Karpas-422 (cell line): ENCODE measurements at regions not wholly inside any gene's neighbourhood (a gene's known extent, or its start where the extent isn't known, plus 50 kb on each side); places are given as distances from the start of the nearest gene placed in this dataset.

Source experiments
- DNase-seq: peaks from one replicate; pipeline ENCODE4 v3.0.0-alpha.2; 2015
- H2AFZ ChIP-seq: fragments of 200-600 bp; sonication (generic); 2 replicates; pipeline ENCODE4 v1.6.1; 2014; ENCODE audit warnings: antibody characterized with exemption, low read length, mixed read lengths
- H3K27ac ChIP-seq: fragments of 200-600 bp; sonication (generic); 2 replicates; pipeline ENCODE4 v1.5.1; 2014; ENCODE audit warnings: mild to moderate bottlenecking, low read length, moderate library complexity
- H3K27me3 ChIP-seq: fragments of 200-600 bp; sonication (generic); 2 replicates; pipeline ENCODE4 v1.6.1; 2014; ENCODE audit warnings: low read length, mixed read lengths
- H3K36me3 ChIP-seq: fragments of 200-600 bp; sonication (generic); 2 replicates; pipeline ENCODE4 v1.6.1; 2014; ENCODE audit warnings: low read length, mixed read lengths; ENCODE audit not compliant: insufficient read depth
- H3K4me1 ChIP-seq: fragments of 200-600 bp; sonication (generic); 2 replicates; pipeline ENCODE4 v1.6.1; 2014; ENCODE audit warnings: mild to moderate bottlenecking, low read length, mixed read lengths
- H3K4me2 ChIP-seq: fragments of 200-600 bp; sonication (generic); 2 replicates; pipeline ENCODE4 v1.6.1; 2014; ENCODE audit warnings: low read length, low read depth, mild to moderate bottlenecking; ENCODE audit not compliant: poor library complexity, severe bottlenecking
- H3K4me3 ChIP-seq: fragments of 200-600 bp; sonication (generic); 2 replicates; pipeline ENCODE4 v1.5.1; 2014; ENCODE audit warnings: mild to moderate bottlenecking, antibody characterized with exemption, low read length, mixed read lengths
- H3K79me2 ChIP-seq: fragments of 200-600 bp; sonication (generic); 2 replicates; pipeline ENCODE4 v1.6.1; 2014; ENCODE audit warnings: mild to moderate bottlenecking, low read length, mixed read lengths
- H3K9ac ChIP-seq: fragments of 200-600 bp; sonication (generic); 2 replicates; pipeline ENCODE4 v1.6.0; 2014; ENCODE audit warnings: low read length
- H3K9me2 ChIP-seq: fragments of 200-600 bp; sonication (generic), shearing (Covaris generic); replicated peaks from 2 replicates; pipeline ENCODE4 v1.6.0; 2014; ENCODE audit warnings: mild to moderate bottlenecking, low read length, moderate library complexity; ENCODE audit not compliant: insufficient read depth
- H3K9me3 ChIP-seq: fragments of 300-700, 200-600 bp; sonication (generic); 2 replicates; pipeline ENCODE4 v1.6.1; 2014; ENCODE audit warnings: low read length, mixed read lengths
- H4K20me1 ChIP-seq: fragments of 200-600 bp; sonication (generic); 2 replicates; pipeline ENCODE4 v1.6.1; 2014; ENCODE audit warnings: mild to moderate bottlenecking, antibody characterized with exemption, low read length, low read depth; ENCODE audit not compliant: insufficient read depth

DNA sequence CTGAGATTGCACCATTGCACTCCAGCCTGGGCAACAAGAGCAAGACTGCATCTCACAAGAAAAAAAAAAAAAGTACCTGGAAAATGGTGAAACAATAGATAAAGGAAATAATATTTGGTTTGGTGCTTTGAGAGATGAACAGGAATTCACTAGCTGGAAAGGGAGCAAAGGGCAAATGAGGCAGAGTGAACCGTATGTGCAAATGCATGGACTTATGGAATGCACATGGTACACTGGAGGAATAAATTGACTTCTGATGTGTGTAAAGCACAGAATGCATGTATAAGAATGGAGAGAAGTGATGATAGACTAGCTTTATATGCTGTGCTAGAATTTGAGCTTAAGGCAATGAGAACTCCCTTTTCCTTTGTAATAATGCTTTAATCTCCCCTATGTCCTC, 413.3 kb downstream of the SPRY1 start:
- H3K27ac ChIP-seq = no peak overlapping the region
- H3K27me3 ChIP-seq = no peaks in the 10 kb centered on the region
- H3K4me2 ChIP-seq = no peak overlapping the region
- H2AFZ ChIP-seq = no peak overlapping the region
- H3K9me2 ChIP-seq = no peaks in the 10 kb centered on the region
- no peaks in the 10 kb centered on the region for H3K36me3 ChIP-seq
- no peak overlapping the region for H3K4me3 ChIP-seq
- H3K9me3 ChIP-seq = no peaks in the 10 kb centered on the region
- H4K20me1 ChIP-seq = no peaks in the 10 kb centered on the region
- H3K4me1 ChIP-seq = 0 out of 2 replicates have a peak, but pooled peaks cover 4% of the 10 kb centered on the region
- no peaks in the 10 kb centered on the region for H3K79me2 ChIP-seq
- H3K9ac ChIP-seq = no peak overlapping the region
- no peak for DNase-seq

DNA sequence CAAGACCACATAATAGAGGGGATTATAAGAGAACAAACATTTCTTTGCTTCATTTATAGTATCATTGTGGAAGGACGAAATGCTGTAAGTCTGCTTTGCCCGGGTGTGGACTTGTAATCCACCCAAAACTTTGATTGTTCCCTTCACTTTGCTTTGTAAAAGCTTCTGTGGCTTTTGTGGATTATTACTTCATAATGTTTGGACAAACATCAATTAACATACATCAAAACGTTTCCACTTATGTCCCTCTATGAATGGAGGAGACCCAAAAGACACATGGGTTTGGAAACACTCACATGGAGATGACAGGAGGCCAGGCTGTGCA, 415.4 kb downstream of the SPRY1 start:
- H3K27me3 ChIP-seq = no peaks in the 10 kb centered on the region
- H2AFZ ChIP-seq = no peak overlapping the region
- no peak for DNase-seq
- no peak overlapping the region for H3K27ac ChIP-seq
- H4K20me1 ChIP-seq = no peaks in the 10 kb centered on the region
- H3K9me2 ChIP-seq = no peaks in the 10 kb centered on the region
- 0 out of 2 replicates have a peak, but pooled peaks cover 8% of the 10 kb centered on the region for H3K4me1 ChIP-seq
- H3K9ac ChIP-seq = no peak overlapping the region
- H3K4me2 ChIP-seq = no peak overlapping the region
- H3K79me2 ChIP-seq = no peaks in the 10 kb centered on the region
- H3K4me3 ChIP-seq = no peak overlapping the region
- no peaks in the 10 kb centered on the region for H3K9me3 ChIP-seq
- no peaks in the 10 kb centered on the region for H3K36me3 ChIP-seq

DNA sequence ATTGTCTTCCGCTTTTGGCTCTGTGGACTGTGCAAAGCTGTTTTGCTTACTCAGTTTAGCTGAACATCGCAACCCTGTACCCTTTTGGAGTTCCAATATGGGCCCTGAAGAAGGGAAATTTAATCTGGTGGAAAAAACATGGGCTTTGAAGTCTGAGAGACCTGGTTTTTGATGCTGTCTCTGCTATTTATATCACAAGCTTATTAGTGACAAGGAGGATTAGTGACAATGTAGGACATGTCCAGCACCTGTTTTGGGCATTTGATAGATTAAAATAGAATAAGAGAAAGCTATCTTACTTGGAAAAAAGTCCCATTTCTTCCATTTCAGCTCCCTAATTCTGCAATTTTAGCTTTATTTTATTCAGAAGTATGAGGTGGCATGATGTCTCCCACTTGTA, 417.3 kb downstream of the SPRY1 start:
- no peaks in the 10 kb centered on the region for H3K27me3 ChIP-seq
- no peaks in the 10 kb centered on the region for H3K9me3 ChIP-seq
- no peaks in the 10 kb centered on the region for H3K9me2 ChIP-seq
- no peak overlapping the region for H3K9ac ChIP-seq
- 0 out of 2 replicates have a peak, but pooled peaks cover 8% of the 10 kb centered on the region for H3K4me1 ChIP-seq
- no peak for DNase-seq
- no peak overlapping the region for H3K4me2 ChIP-seq
- no peaks in the 10 kb centered on the region for H4K20me1 ChIP-seq
- no peaks in the 10 kb centered on the region for H3K79me2 ChIP-seq
- H3K36me3 ChIP-seq = no peaks in the 10 kb centered on the region
- no peak overlapping the region for H3K27ac ChIP-seq
- no peak overlapping the region for H3K4me3 ChIP-seq
- H2AFZ ChIP-seq = no peak overlapping the region

DNA sequence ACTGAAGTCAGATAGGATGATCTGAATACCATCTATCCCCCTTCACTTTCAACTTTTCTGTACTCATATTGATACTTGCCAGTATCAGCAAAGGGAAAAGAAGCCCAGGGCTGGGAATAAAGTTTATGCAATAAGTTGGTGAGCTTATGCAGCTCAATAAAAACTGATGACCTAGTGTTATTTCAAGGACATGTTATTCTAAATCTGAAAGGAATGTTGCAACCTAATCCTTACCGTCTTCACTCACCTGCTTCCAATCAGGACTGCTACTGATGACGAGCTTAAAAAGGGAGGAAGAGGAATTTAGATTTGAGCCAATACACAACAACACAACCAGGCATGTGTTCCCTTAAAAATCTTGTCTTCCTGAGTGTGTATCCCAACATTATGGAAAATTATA, 419.9 kb downstream of the SPRY1 start:
- H3K9me3 ChIP-seq = no peaks in the 10 kb centered on the region

DNA sequence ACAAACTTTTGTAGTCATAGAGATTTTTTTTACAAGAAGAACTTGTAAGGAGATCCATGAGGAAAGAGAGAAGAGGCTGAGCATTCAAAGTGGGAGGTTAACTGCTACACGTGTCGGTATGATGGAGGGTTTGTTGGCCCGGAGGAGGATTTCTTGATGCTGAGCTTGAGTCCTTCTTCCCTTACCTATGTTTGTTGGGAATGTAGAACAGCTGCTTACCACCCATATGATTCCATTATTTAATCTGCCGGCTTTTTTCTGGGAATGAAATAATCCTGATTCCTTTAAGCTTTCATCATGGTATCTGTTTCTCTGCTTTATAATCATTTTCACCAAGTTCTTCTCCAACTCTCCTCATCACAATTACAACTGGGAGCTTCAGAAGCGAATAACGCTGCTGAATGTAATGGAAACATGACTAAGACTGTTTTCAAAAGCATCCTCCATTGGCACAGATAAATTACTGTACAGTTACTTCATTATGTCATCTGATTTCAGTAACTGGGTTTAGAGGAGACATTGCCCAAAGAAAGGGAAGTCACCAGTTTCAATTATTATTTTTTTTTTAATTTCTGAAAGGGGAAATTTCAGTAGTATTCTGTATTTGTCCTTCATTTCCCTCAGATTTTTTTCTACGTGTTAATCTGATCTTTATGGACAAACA, 420.6 kb downstream of the SPRY1 start:
- no peaks in the 10 kb centered on the region for H3K27me3 ChIP-seq
- DNase-seq = no peak
- H3K4me2 ChIP-seq = no peak overlapping the region
- no peaks in the 10 kb centered on the region for H3K9me2 ChIP-seq
- no peaks in the 10 kb centered on the region for H3K79me2 ChIP-seq
- 0 out of 2 replicates have a peak, but pooled peaks cover 5% of the 10 kb centered on the region for H3K4me1 ChIP-seq
- H4K20me1 ChIP-seq = no peaks in the 10 kb centered on the region
- no peaks in the 10 kb centered on the region for H3K36me3 ChIP-seq
- H3K9ac ChIP-seq = no peak overlapping the region
- H3K9me3 ChIP-seq = no peaks in the 10 kb centered on the region
- no peak overlapping the region for H3K4me3 ChIP-seq
- no peak overlapping the region for H2AFZ ChIP-seq
- no peak overlapping the region for H3K27ac ChIP-seq

More for the DNA sequence above, 419.9 kb downstream of the SPRY1 start:
- no peak overlapping the region for H2AFZ ChIP-seq
- no peak for DNase-seq
- H3K79me2 ChIP-seq = no peaks in the 10 kb centered on the region
- no peaks in the 10 kb centered on the region for H3K27me3 ChIP-seq
- H3K4me1 ChIP-seq = 0 out of 2 replicates have a peak, but pooled peaks cover 7% of the 10 kb centered on the region
- no peak overlapping the region for H3K4me2 ChIP-seq
- no peaks in the 10 kb centered on the region for H3K9me2 ChIP-seq
- H3K9ac ChIP-seq = no peak overlapping the region
- no peak overlapping the region for H3K4me3 ChIP-seq
- no peaks in the 10 kb centered on the region for H4K20me1 ChIP-seq
- no peak overlapping the region for H3K27ac ChIP-seq
- no peaks in the 10 kb centered on the region for H3K36me3 ChIP-seq

DNA sequence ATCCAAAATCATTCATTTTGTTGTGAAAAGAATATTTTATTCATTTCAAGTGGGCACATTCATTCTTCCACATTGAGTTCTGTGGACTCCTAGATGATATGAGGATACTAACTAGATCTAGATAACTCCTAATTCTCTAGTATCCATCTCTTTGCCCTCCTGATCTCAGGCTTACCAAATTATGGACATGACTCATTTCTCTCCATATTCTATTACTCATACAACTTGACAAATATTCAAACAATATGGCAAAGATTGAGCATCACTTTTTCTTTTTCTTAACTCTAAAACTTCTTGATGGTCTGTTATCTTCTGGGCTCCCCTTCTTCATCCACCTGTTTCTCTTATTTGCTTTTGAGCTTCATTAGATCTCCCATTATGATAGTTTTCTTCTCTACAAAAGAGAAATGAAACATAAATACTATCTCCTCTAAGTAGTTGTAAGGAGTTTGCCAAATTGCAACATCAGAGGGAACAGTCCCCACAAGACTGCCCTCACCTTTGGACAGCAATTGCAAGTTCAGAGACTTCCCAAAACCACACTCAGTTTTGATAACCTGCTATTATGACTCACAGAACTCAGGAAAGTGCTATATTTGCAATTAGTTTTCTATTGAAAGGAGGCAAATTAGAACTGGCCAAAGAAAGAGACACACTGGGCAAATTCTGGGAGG, 422.9 kb downstream of the SPRY1 start:
- Histone ChIP-seq H3K4me3 (no peak overlapping the region), H3K9me2 (no peaks in the 10 kb centered on the region), H3K4me1 (0 out of 2 replicates have a peak, but pooled peaks cover 5% of the 10 kb centered on the region), H3K9me3 (no peaks in the 10 kb centered on the region), H3K27me3 (no peaks in the 10 kb centered on the region), H2AFZ (no peak overlapping the region), H3K4me2 (no peak overlapping the region), H3K79me2 (no peaks in the 10 kb centered on the region), H3K27ac (no peak overlapping the region), H3K9ac (no peak overlapping the region), H4K20me1 (no peaks in the 10 kb centered on the region), H3K36me3 (no peaks in the 10 kb centered on the region)
- DNase-seq = no peak

DNA sequence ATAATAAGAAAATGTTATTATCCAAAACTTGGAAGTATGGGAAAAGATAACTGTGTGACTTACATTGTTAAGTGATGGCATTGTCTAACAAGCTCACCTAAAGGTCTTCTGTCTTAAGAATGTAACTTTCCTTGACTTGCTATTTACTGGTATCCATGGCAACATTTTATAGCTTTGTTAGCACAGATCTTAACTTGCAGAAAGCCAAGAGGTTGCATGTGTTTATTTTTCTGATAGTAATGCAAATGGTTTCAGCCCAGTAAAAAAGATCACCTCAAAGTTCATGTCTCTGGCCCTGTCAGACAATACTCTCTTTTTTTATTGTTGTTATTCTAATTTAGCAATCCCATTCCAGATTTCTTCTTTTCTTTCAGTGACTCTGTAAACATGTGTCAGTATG, 425.3 kb downstream of the SPRY1 start:
- Histone ChIP-seq H3K27me3 (no peaks in the 10 kb centered on the region), H3K9ac (no peak overlapping the region), H3K27ac (no peak overlapping the region), H4K20me1 (no peaks in the 10 kb centered on the region), H3K4me3 (no peak overlapping the region), H3K9me2 (no peaks in the 10 kb centered on the region), H3K36me3 (no peaks in the 10 kb centered on the region), H3K4me1 (no peaks in the 10 kb centered on the region), H3K9me3 (no peaks in the 10 kb centered on the region), H3K79me2 (no peaks in the 10 kb centered on the region), H2AFZ (no peak overlapping the region), H3K4me2 (no peak overlapping the region)
- no peak for DNase-seq

DNA sequence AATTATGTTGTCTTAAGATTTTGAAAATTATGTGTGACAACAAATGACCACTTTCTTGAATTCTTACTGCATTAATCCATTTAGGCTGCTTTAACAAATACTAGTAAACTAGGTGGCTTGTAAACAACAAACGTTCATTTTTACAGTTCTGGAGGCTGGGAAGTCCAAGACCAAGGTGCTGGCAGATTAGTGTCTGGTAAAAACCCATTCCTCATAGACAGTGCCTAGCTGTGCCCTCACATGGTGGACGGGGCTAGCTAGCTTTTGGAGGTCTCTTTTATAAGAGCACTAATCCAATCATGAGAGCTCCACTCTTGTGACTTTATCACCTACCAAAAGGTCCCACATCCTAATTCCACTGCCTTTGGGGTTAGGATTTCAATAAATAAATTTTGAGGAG, 425.8 kb downstream of the SPRY1 start:
- Histone ChIP-seq H2AFZ (no peak overlapping the region), H3K4me2 (no peak overlapping the region), H3K4me1 (no peaks in the 10 kb centered on the region), H3K9ac (no peak overlapping the region), H3K9me2 (no peaks in the 10 kb centered on the region), H3K36me3 (no peaks in the 10 kb centered on the region), H3K27ac (no peak overlapping the region), H3K9me3 (no peaks in the 10 kb centered on the region), H4K20me1 (no peaks in the 10 kb centered on the region), H3K27me3 (no peaks in the 10 kb centered on the region), H3K79me2 (no peaks in the 10 kb centered on the region), H3K4me3 (no peak overlapping the region)
- DNase-seq = no peak
